ENCODE measurements at regions not wholly inside any gene's neighbourhood (a gene's known extent, or its start where the extent isn't known, plus 50 kb on each side); places are given as distances from the start of the nearest gene placed in this dataset.

GRCh38 chr6:23003671-23004467, 434.5 kb downstream of the HDGFL1 start:
- Histone ChIP-seq H3K4me3 (no peak overlapping the region), H3K4me1 (no peaks in the 10 kb centered on the region), H3K9me3 (peaks cover 0 to 9% (median 0%) of the 10 kb centered on the region in 8 donors), H3K27ac (no peak overlapping the region), H3K36me3 (no peaks in the 10 kb centered on the region), H3K27me3 (replicated peaks in 1 of 7) (no peaks in the 10 kb centered on the region)
- 89 to 96% (median 94%) methylated on average over 14 of the region's 14 CpGs for WGBS, 5 donors
- no peak for DNase-seq
- no peak for TF ChIP-seq POLR2AphosphoS5 (IDR thresholded peaks at IDR 0.05)
- TF ChIP-seq CTCF (IDR thresholded peaks at IDR 0.05 in 8 of 11, conservative IDR thresholded peaks at IDR 0.05 in 3 of 11), result no peak
- TF ChIP-seq POLR2A (IDR thresholded peaks at IDR 0.05), result no peak
- intact Hi-C loops (cut with DNase I; ENCODE audit: low total_unique reads), result no loop called here

GRCh38 chr6:23006656-23007055, 437.3 kb downstream of the HDGFL1 start:
- Histone ChIP-seq H3K9me3 (no peaks in the 10 kb centered on the region), H3K4me1 (no peaks in the 10 kb centered on the region), H3K27ac (no peak overlapping the region), H3K4me3 (no peak overlapping the region), H3K27me3 (replicated peaks in 1 of 7) (no peaks in the 10 kb centered on the region), H3K36me3 (no peaks in the 10 kb centered on the region)
- intact Hi-C loops (cut with DNase I; ENCODE audit: low total_unique reads), result no loop called here
- 0 to 93% (median 48%) methylated on average over 1 of the region's 1 CpG for WGBS, 5 donors
- DNase-seq, result no peak
- TF ChIP-seq POLR2AphosphoS5 (IDR thresholded peaks at IDR 0.05) (no peak), CTCF (IDR thresholded peaks at IDR 0.05 in 8 of 11, conservative IDR thresholded peaks at IDR 0.05 in 3 of 11) (no peak), POLR2A (IDR thresholded peaks at IDR 0.05) (no peak)

GRCh38 chr6:23011615-23012014, 442.2 kb downstream of the HDGFL1 start:
- H3K4me3 ChIP-seq, result no peak overlapping the region
- intact Hi-C loops (cut with DNase I; ENCODE audit: low total_unique reads), result no loop called here

More at GRCh38 chr6:23011615-23012014, 442.2 kb downstream of the HDGFL1 start:
- Histone ChIP-seq H3K4me1 (no peaks in the 10 kb centered on the region), H3K36me3 (no peaks in the 10 kb centered on the region), H3K27me3 (replicated peaks in 1 of 7) (no peaks in the 10 kb centered on the region), H3K9me3 (no peaks in the 10 kb centered on the region), H3K27ac (no peak overlapping the region)
- TF ChIP-seq POLR2AphosphoS5 (IDR thresholded peaks at IDR 0.05) (no peak), POLR2A (IDR thresholded peaks at IDR 0.05) (no peak), CTCF (IDR thresholded peaks at IDR 0.05 in 8 of 11, conservative IDR thresholded peaks at IDR 0.05 in 3 of 11) (no peak)
- DNase-seq, result no peak
